Upper lobe of left lung (tissue), 4 donors: ENCODE measurements at regions not wholly inside any gene's neighbourhood (a gene's known extent, or its start where the extent isn't known, plus 50 kb on each side); places are given as distances from the start of the nearest gene placed in this dataset.

Experiments
- POLR2AphosphoS5 ChIP-seq, 2 donors: sonication (generic); formaldehyde crosslinking; IDR thresholded peaks; one replicate each; pipeline ENCODE4 v1.5.1; 2017; ENCODE audit warnings: antibody characterized with exemption in 2 of 2
- TF ChIP-seq, protein P1 (sequence below), 6 experiments: fragments of 450-650 bp in 4 of 6; fragments of 200-600 bp in 2 of 6; sonication (generic) in 2 of 6; IDR thresholded peaks; one replicate each; pipeline ENCODE4 v1.5.1; 2016 to 2019; ENCODE audit warnings: antibody characterized with exemption in 6 of 6

DNA sequence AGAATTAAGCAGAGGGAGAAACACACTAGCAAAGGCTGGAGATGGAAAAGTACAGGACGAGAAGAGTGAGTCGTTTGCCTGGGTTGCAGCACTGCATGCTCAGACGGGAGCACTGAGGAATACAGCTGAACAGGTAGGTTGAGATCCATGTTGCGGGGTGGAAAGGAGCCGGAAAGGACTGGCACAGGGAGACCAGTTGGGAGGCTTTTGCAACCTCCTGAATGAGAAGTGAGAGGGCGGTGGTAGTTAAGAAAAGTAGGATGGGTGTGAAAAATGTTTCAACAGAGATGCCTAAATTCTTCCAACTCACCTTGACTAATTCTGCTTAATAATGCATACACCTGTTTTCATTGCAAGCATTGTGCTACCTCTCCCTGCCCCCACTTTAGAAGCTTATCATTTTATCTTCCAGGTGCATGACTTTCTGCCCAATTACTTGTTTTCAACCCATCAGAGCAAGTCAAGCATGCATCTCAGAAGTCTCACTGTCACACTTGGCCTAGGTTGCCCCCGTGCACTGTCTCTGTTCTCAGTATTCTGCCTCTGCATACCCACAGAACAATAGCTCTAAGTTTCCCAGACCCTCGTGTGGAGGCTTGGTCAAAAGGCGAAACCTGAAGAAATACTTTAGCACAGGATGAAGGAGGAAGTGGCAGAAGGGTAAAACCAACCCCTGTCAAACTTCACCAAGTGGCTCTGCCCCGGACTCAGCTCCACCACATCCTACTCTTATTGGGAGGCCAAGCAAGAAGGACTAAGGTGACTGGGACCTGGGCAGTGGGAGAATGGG, 199.3 kb upstream of the BCL6 start:
- TF ChIP-seq, protein P1, sequence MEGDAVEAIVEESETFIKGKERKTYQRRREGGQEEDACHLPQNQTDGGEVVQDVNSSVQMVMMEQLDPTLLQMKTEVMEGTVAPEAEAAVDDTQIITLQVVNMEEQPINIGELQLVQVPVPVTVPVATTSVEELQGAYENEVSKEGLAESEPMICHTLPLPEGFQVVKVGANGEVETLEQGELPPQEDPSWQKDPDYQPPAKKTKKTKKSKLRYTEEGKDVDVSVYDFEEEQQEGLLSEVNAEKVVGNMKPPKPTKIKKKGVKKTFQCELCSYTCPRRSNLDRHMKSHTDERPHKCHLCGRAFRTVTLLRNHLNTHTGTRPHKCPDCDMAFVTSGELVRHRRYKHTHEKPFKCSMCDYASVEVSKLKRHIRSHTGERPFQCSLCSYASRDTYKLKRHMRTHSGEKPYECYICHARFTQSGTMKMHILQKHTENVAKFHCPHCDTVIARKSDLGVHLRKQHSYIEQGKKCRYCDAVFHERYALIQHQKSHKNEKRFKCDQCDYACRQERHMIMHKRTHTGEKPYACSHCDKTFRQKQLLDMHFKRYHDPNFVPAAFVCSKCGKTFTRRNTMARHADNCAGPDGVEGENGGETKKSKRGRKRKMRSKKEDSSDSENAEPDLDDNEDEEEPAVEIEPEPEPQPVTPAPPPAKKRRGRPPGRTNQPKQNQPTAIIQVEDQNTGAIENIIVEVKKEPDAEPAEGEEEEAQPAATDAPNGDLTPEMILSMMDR (IDR thresholded peaks at IDR 0.05) = no peak
- no peak for TF ChIP-seq POLR2AphosphoS5 (IDR thresholded peaks at IDR 0.05)
